Psoas muscle (tissue), 7 donors: ENCODE measurements at regions not wholly inside any gene's neighbourhood (a gene's known extent, or its start where the extent isn't known, plus 50 kb on each side); places are given as distances from the start of the nearest gene placed in this dataset.

ENCODE experiments used
- ATAC-seq, 4 donors: fragments of 200-7000 bp; cut with Tn5 transposase; one replicate each; pipeline ENCODE4 v1.9.1; 2020; ENCODE audit warnings: moderate library complexity in 3 of 4, mild to moderate bottlenecking in 2 of 4
- DNase-seq, 2 donors: peaks; one replicate each; pipeline ENCODE4 v3.0.0-alpha.2; 2020
- H3K27ac ChIP-seq: fragments of 200-600 bp; one replicate; pipeline ENCODE4 v1.8.0; 2022
- H3K27me3 ChIP-seq, 3 donors: fragments of 200-600 bp in 1 of 3; one replicate each; pipeline versions ENCODE4 v1.6.1 to v1.8.0; 2013 to 2022; ENCODE audit warnings: low read length in 2 of 3, mild to moderate bottlenecking in 2 of 3, moderate library complexity in 1 of 3; ENCODE audit not compliant: insufficient read depth in 3 of 3
- H3K36me3 ChIP-seq, 2 donors: fragments of 200-600 bp in 1 of 2; one replicate each; pipeline versions ENCODE4 v1.6.1 to v1.8.0; 2013 to 2022; ENCODE audit warnings: low read depth in 1 of 2, mild to moderate bottlenecking in 1 of 2, moderate library complexity in 1 of 2; ENCODE audit not compliant: insufficient read depth in 1 of 2
- H3K4me1 ChIP-seq: fragments of 200-600 bp; one replicate; pipeline ENCODE4 v1.8.0; 2022
- H3K4me3 ChIP-seq: fragments of 200-600 bp; one replicate; pipeline ENCODE4 v1.8.0; 2022; ENCODE audit warnings: mild to moderate bottlenecking
- H3K9me3 ChIP-seq: fragments of 200-600 bp; one replicate; pipeline ENCODE4 v1.8.0; 2022
- WGBS, 3 donors: extraction: QIAGEN DNeasy Blood & Tissue Kit; methylation state at CpG; one replicate each; pipeline versions ENCODE4 v1.1.6 to v1.1.7; 2013; 5-methylcytosine and 5-hydroxymethylcytosine counted together
- intact Hi-C, 2 donors: fragments of 100-400 bp; cut with DNase I; formaldehyde crosslinking; loops; one replicate each; pipeline versions ENCODE4 v1.11.0 to v1.14.2; 2022
- TF ChIP-seq, protein P1 (sequence below): fragments of 200-600 bp; IDR thresholded peaks from one replicate; pipeline ENCODE4 v1.8.0; 2022; ENCODE audit warnings: antibody characterized with exemption
- donor health status: healthy with polysubstance abuse.
- donor health status: DM: no; HTN: no; CAD: no; lungs with moderate emphysema.
- donor health status: Bipolar disorder and iron deficiency.
- donor health status: healthy.
- donor health status: DM: yes; HTN: yes; CAD: no.
- donor health status: DM: no; HTN: no; CAD: no.
- donor health status: DM: yes; HTN: yes; CAD: no.

- ATAC-seq: no peak
- Histone ChIP-seq H3K36me3 (no peaks in the 10 kb centered on the region), H3K27ac (no peak overlapping the region), H3K9me3 (no peaks in the 10 kb centered on the region), H3K4me1 (peaks cover 5% of the 10 kb centered on the region), H3K4me3 (no peak overlapping the region), H3K27me3 (no peaks in the 10 kb centered on the region)
- TF ChIP-seq, protein P1, sequence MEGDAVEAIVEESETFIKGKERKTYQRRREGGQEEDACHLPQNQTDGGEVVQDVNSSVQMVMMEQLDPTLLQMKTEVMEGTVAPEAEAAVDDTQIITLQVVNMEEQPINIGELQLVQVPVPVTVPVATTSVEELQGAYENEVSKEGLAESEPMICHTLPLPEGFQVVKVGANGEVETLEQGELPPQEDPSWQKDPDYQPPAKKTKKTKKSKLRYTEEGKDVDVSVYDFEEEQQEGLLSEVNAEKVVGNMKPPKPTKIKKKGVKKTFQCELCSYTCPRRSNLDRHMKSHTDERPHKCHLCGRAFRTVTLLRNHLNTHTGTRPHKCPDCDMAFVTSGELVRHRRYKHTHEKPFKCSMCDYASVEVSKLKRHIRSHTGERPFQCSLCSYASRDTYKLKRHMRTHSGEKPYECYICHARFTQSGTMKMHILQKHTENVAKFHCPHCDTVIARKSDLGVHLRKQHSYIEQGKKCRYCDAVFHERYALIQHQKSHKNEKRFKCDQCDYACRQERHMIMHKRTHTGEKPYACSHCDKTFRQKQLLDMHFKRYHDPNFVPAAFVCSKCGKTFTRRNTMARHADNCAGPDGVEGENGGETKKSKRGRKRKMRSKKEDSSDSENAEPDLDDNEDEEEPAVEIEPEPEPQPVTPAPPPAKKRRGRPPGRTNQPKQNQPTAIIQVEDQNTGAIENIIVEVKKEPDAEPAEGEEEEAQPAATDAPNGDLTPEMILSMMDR: no peak
- intact Hi-C loops: loop anchor here in 1 of 2 donors (5.0 kb wide), 1 partner anchor 65 kb away; the partner anchor contains the start of gene ACSL1
- WGBS, 3 donors: 87 to 90% (median 90%) methylated on average over 2 of the region's 2 CpGs
- DNase-seq: no peak
Measured at GRCh38 chr4:184891816-184892397, 66.1 kb upstream of the ACSL1 start.

- no peaks in the 10 kb centered on the region for H3K27me3 ChIP-seq
- TF ChIP-seq, protein P1: no peak
- no peak overlapping the region for H3K4me3 ChIP-seq
- DNase-seq: no peak
- no peak for ATAC-seq
- no peaks in the 10 kb centered on the region for H3K36me3 ChIP-seq
- H3K27ac ChIP-seq: no peak overlapping the region
- H3K4me1 ChIP-seq: peaks cover 5% of the 10 kb centered on the region
- intact Hi-C loops: loop anchor here in 1 of 2 donors (5.0 kb wide), 1 partner anchor 66 kb away; the partner anchor contains the start of gene ACSL1
- 93 to 96% (median 96%) methylated on average over 3 of the region's 3 CpGs for WGBS, 3 donors
- no peaks in the 10 kb centered on the region for H3K9me3 ChIP-seq
Measured at GRCh38 chr4:184892999-184893398, 67.2 kb upstream of the ACSL1 start.

DNA sequence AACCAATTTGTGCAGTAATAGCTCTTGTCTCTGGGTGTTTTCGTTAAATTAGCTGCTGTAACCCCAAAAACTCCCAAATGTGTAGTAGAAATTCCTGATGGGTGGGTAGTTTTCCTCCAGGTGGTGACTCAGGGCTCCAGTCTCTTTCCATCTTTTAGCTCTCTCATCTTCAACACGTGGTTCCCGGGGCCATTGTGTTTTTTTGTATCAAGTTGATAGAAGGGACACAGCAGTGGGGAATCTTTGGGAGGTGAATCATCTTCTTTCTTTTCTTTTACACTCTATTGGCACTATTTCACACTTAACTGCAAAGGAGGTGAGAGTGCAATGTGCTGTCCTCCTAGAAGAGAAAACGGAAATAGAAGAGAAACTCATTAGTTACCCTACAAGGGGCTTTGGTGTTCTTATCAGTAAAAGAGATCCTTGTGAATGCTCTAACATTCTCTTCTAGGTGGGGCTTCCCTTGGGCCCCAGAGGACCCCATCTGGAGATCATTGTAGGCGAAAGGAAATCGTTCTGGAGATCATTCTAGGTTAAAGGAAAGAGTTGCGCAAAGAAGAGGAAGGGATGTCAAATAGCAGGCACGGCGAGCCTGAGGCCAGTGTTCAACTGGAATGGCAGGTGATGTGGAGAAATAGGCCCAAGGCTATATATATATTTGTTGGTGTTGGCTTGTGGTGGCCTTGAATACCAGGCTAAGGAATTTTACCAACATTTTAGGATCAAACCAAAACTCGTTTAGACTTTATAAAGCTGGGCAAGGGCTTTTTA is 68.2 kb upstream of the ACSL1 start:
- no peak overlapping the region for H3K27ac ChIP-seq
- no peaks in the 10 kb centered on the region for H3K27me3 ChIP-seq
- peaks cover 5% of the 10 kb centered on the region for H3K4me1 ChIP-seq
- ATAC-seq (peak in 1 of 4 donors; percentile 32), DNase-seq (no peak)
- intact Hi-C loops: loop anchor here in 1 of 2 donors (5.0 kb wide), 1 partner anchor 67 kb away; the partner anchor contains the start of gene ACSL1
- no peaks in the 10 kb centered on the region for H3K9me3 ChIP-seq
- no peaks in the 10 kb centered on the region for H3K36me3 ChIP-seq
- no peak overlapping the region for H3K4me3 ChIP-seq
- WGBS, 3 donors: 72 to 77% (median 75%) methylated on average over 10 of the region's 10 CpGs
- TF ChIP-seq, protein P1: no peak

GRCh38 chr4:184895012-184895695 is 69.4 kb upstream of the ACSL1 start:
- no peaks in the 10 kb centered on the region for H3K27me3 ChIP-seq
- H3K9me3 ChIP-seq: no peaks in the 10 kb centered on the region
- intact Hi-C loops: no loop called here
- no peaks in the 10 kb centered on the region for H3K36me3 ChIP-seq
- H3K27ac ChIP-seq: no peak overlapping the region
- H3K4me1 ChIP-seq: peaks cover 5% of the 10 kb centered on the region
- DNase-seq: no peak
- 24 to 29% (median 26%) methylated on average over 7 of the region's 7 CpGs for WGBS, 3 donors
- TF ChIP-seq, protein P1: no peak
- no peak overlapping the region for H3K4me3 ChIP-seq
- ATAC-seq: peak in 2 of 4 donors; percentile 52 to 53
